ENCODE measurements at regions not wholly inside any gene's neighbourhood (a gene's known extent, or its start where the extent isn't known, plus 50 kb on each side); places are given as distances from the start of the nearest gene placed in this dataset.
"Not testable (repeated sequence)": the region's sequence is repeated elsewhere in the genome, so short reads cannot be mapped to it uniquely, and the experiment has no call there.

- DNase-seq = not testable (repeated sequence)
Measured at GRCh38 chr1:102659876-102660483, 448.3 kb downstream of the COL11A1 start.

- DNase-seq = no peak
Measured at GRCh38 chr1:102655034-102655433, 453.3 kb downstream of the COL11A1 start.

- DNase-seq = peak; percentile 59
Measured at GRCh38 chr1:102640872-102641271, 467.4 kb downstream of the COL11A1 start.

DNA sequence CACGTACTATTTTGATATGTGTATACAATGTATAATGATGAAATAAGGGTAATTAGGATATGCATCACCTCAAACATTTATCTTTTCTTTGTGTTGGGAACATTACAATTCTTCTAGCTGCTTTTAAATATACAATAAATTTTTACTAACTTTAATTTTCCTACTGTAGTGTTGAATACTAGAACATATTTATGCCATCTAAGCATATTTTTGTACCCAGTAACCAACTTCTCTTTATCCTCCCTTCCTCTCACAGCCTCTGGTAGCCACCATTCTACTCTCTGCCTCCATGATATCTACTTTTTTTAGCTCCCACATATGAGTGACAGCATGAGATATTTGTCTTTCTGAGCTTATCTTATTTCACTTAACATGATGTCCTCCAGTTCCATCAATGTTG, 468.0 kb downstream of the COL11A1 start:
- no peak for DNase-seq

DNA sequence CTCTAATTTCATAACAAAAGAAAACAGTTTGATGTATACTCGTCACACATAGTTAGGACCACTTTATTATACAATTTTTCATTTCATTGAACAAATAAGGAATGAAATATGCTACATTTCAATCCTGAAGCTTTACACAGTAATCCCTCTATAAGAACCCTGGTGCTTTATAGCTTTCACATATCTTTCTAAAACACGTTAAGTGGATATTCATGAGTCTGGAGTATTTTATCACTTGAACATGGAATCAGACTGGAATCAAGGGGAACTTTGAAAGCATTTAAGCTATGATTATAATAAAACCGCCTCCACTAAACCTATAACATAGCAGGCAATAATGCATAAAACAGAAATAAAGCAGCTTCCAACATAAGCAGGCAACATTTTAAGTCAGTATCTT, 476.6 kb downstream of the COL11A1 start:
- no peak for DNase-seq

DNA sequence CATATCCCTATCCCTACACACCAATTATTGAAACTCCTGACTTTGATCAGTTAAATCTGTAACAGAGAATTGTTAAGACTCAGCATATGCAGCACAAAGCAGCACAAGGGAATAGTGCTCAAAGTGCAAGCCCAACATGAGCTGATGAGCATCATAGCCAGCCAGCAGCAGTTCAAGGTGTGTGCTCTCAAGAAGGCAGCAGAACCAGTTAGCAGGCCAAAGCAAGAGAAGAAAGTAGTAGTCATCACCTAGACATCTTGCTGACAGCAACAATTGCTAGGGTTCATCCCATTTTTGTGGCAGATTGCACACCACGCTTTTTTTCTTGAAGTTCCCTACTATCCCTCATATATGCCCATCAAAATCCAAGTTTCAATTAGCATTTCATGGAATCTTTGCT, 478.3 kb downstream of the COL11A1 start:
- no peak for DNase-seq

DNA sequence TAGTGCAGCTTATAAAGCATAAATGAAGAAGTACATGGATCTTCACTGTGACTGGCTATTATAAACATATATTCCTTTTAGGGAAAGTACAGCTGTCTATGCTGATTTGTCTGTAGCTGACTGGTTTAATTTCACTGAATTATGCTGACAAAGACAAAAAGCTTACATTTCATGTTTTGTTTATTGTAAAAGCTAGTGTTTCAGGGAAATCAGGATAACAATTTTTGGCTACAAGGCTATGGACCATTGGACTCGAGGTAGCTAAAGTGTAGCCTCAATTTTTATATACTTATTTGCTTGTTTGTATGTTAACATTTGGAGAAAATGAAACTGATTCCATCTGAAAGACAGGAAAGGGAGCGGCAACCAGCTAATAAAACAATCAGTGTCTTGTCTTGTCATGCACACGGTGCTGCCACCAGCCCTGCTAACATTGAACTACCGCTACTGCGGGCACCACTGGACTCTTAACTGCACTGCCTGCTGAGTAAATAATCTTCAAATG, 480.2 kb downstream of the COL11A1 start:
- DNase-seq = no peak

DNA sequence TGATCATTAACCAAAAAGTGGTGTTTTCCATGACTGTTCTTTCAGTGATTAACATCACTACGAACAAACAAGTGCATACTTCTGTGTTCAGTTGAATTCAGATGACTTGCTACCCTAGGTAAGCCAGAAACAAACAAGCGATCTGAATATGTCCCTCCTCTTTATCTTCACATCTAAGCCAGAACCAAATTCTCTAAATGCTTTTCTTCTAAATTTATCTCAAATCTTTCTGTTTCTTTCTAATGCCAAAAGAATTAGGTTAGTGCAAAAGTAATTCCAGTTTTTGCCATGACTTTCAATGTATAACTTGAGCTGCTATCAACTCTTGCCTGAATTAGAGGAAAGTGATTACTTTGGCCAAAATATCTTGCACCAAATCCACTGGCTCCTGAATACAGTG, 481.2 kb downstream of the COL11A1 start:
- DNase-seq = no peak

DNA sequence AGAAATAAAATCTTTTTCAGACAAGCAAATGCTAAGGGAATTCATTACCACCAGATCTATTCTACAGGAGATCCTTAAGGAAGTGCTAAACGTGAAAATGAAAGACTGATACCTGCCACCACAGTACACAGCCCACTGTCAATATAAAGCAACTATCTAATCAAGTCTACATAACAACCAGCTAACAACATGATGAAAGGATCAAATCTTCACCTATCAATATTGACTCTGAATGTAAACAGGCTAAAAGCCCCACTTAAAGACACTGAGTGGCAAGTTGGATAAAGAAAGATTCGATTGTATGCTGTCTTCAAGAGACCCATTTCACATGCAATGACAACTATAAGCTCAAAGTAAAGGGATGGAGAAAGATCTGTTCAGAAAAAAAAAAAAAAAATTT, 492.4 kb downstream of the COL11A1 start:
- no peak for DNase-seq

GRCh38 chr1:102595106-102595505, 513.2 kb downstream of the COL11A1 start:
- DNase-seq = peak; percentile 72

- peak; percentile 66 for DNase-seq
Measured at GRCh38 chr1:102593276-102593675, 515.0 kb downstream of the COL11A1 start.

GRCh38 chr1:102588536-102588935, 519.8 kb downstream of the COL11A1 start:
- no peak for DNase-seq

GRCh38 chr1:102586022-102586421, 522.3 kb downstream of the COL11A1 start:
- no peak for DNase-seq

GRCh38 chr1:102580806-102581205, 527.5 kb downstream of the COL11A1 start:
- no peak for DNase-seq

GRCh38 chr1:102578804-102579203, 529.5 kb downstream of the COL11A1 start:
- peak; percentile 54 for DNase-seq

DNA sequence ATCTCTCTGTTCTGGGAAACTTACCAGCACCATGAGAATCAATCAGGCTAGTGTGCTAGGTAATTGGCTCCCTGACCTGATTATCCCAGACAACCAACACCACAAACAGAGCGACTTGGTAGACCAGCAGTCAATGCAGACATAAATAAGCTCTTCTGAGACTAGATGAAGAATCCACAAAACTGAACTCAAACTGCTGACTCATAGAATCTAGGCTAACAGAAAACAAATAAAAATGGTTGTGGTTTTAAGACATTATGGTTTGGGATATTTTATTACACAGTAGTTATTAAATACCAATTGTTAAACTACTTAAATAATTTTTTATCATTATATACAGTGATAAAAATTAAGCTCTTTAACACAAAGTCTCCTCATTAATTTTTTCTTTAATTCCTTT, 535.7 kb downstream of the COL11A1 start:
- no peak for DNase-seq

DNA sequence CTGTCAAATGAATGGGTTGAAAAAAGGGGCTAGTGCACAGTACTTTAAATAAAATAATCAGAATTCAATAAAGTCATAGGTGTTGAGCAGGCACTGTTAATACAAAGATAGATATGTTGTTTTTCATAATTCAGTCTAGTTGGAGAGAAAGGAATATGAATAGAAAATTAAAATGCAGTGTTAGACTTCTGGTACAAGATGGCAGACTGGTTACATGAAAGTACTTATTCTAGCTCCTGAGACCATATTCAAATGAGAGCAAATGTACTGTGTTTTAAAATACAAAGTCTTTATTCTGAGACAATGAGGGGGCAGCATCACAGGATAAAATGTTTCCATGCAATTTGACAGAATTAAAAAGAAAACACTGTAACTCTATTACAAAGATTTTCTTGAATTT, 542.1 kb downstream of the COL11A1 start:
- DNase-seq = no peak

DNA sequence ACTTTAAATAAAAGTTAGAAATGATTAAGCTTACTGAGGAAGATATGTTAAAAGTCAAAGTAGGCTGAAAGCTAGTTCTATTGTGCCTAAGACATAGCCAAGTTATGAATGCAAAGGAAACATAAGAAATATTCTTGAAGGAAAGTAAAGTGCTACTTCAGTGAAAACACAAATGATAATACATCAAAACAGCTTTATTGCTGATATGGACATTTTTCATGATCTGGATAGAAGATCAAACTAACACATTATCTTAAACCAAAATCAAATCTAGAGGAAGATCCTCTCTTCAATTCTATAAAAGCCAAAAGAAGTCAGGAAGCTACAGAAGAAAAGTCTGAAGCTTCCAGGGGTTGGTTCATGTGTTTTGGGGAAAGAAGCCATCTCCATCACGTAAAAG, 545.9 kb downstream of the COL11A1 start:
- DNase-seq = no peak

- no peak for DNase-seq
Measured at GRCh38 chr1:102550729-102551384, 554.1 kb upstream of the OLFM3 start.

DNA sequence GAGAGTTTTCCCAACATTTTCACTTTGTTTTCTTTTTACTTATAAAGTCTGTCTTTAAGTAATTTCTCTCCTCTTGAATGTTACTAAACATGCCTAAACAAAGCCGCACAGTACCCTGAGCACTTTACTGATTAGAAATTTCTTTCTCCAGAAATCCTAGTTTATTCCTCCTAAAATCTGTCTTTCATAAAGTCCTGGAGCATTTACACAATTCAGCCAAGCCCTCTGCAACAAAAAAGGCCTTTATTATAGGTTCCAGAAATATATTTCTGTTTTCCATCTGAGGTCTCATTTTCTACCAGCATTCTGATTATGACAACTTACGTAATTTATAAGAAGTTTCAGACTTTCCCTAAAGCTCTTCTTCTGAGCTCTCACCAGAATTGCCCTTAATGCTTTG, 549.5 kb upstream of the OLFM3 start:
- DNase-seq = no peak

DNA sequence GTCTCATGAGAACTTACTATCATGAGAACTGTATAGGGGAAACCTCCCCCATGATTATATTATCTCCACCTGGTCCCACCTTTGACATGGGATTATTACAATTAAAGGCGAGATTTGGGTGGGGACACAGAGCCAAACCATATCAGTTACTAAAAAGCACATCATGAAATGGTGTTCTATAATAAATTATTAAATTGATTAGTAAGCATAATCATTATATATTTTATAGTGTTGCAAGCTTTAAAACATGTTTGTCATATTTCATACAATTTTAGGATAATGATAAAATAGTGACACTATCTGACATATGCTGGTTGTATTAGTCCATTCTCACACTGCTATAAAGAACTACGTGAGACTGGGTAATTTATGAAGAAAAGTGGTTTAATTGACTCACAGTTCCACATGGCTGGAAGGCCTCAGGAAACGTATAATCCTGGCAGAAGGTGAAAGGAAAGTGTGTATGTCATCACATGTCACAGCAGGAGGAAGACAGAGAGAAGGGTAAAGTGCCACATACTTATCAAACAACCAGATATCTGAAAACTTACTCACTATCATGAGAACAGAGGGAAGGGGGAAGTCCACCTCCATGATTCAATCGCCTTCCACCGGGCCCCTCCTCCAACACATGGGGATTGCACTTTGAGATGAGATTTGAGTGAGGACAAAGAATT, 539.2 kb upstream of the OLFM3 start:
- no peak for DNase-seq

- no peak for DNase-seq
Measured at GRCh38 chr1:102531036-102531435, 534.3 kb upstream of the OLFM3 start.

- peak; percentile 12 for DNase-seq
Measured at GRCh38 chr1:102529446-102529845, 532.7 kb upstream of the OLFM3 start.

DNA sequence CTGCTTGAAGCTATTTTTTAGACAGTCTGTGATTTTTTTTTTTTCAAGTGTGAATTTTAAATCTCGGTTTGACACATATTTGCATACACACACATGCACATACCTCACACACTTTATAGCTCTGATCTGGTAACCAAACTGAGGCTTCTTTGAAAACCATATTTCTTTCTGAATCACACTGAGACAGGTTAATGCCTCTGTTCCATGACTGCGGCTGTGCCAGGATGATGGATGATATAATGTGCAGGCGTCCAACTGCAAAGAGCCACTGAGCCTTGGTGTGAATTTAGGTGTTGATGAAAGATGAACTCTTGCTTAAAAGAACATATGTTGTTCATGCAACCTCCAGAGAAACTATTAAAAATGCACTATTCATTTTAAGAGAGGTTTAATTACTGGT, 504.0 kb upstream of the OLFM3 start:
- DNase-seq = no peak
